Muscle layer of duodenum (tissue), 2 donors: ENCODE measurements at regions not wholly inside any gene's neighbourhood (a gene's known extent, or its start where the extent isn't known, plus 50 kb on each side); places are given as distances from the start of the nearest gene placed in this dataset.

Source experiments
- H3K27ac ChIP-seq: one replicate; pipeline ENCODE4 v1.7.0; 2013; ENCODE audit warnings: mild to moderate bottlenecking, low read length
- H3K27me3 ChIP-seq: one replicate; pipeline ENCODE4 v1.7.0; 2013; ENCODE audit warnings: low read depth, mild to moderate bottlenecking, control low read depth, low read length
- H3K36me3 ChIP-seq, 2 donors: one replicate each; pipeline ENCODE4 v1.7.0; 2013; ENCODE audit warnings: low read length in 2 of 2, control low read depth in 1 of 2, mild to moderate bottlenecking in 1 of 2; ENCODE audit not compliant: insufficient read depth in 2 of 2, control insufficient read depth in 1 of 2
- H3K4me1 ChIP-seq, 2 donors: one replicate each; pipeline ENCODE4 v1.7.0; 2013; ENCODE audit warnings: low read length in 2 of 2, mild to moderate bottlenecking in 2 of 2, control low read depth in 1 of 2, moderate library complexity in 1 of 2; ENCODE audit not compliant: insufficient read depth in 2 of 2, control insufficient read depth in 1 of 2
- H3K4me3 ChIP-seq, 2 donors: one replicate each; pipeline ENCODE4 v1.7.0; 2013; ENCODE audit warnings: low read length in 2 of 2, low read depth in 1 of 2, mild to moderate bottlenecking in 1 of 2
- H3K9me3 ChIP-seq, 2 donors: one replicate each; pipeline ENCODE4 v1.7.0; 2013; ENCODE audit warnings: low read length in 2 of 2, control low read depth in 1 of 2, mild to moderate bottlenecking in 1 of 2; ENCODE audit not compliant: control insufficient read depth in 1 of 2
- donor health status: healthy.

GRCh38 chr5:104305602-104306001 lies 743.0 kb upstream of the NUDT12 start:
- H3K4me3 ChIP-seq: no peak overlapping the region
- H3K4me1 ChIP-seq: no peaks in the 10 kb centered on the region
- H3K27ac ChIP-seq: no peak overlapping the region
- no peaks in the 10 kb centered on the region for H3K36me3 ChIP-seq
- no peaks in the 10 kb centered on the region for H3K27me3 ChIP-seq
- no peaks in the 10 kb centered on the region for H3K9me3 ChIP-seq

- Histone ChIP-seq H3K4me3 (no peak overlapping the region), H3K4me1 (no peaks in the 10 kb centered on the region), H3K9me3 (no peaks in the 10 kb centered on the region), H3K36me3 (no peaks in the 10 kb centered on the region), H3K27ac (no peak overlapping the region), H3K27me3 (no peaks in the 10 kb centered on the region)
Observed at GRCh38 chr5:104299998-104300706, 737.6 kb upstream of the NUDT12 start.

DNA sequence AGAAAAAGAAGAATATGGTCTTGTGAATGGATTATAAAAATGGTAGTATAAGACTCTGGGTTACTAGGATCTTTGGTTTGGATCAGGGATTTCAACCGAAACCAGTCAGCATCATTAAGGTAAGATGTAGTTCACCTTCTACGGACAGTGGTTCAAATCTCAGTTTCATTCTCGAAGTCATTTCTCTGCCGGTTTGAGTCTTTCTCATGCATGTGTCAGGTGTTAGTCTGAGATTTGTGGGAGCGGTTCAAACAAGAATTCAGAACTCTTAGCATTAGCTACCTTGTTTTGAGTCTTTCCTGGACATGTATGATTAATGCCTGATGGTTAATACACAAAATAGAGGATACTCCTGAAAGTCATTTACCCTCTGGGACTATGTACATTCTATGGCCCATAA lies 735.9 kb upstream of the NUDT12 start:
- Histone ChIP-seq H3K4me3 (no peak overlapping the region), H3K4me1 (no peaks in the 10 kb centered on the region), H3K27ac (no peak overlapping the region), H3K27me3 (no peaks in the 10 kb centered on the region), H3K9me3 (no peaks in the 10 kb centered on the region), H3K36me3 (no peaks in the 10 kb centered on the region)

GRCh38 chr5:104297076-104297475 lies 734.5 kb upstream of the NUDT12 start:
- Histone ChIP-seq H3K4me1 (no peaks in the 10 kb centered on the region), H3K36me3 (no peaks in the 10 kb centered on the region), H3K9me3 (no peaks in the 10 kb centered on the region), H3K4me3 (no peak overlapping the region), H3K27me3 (no peaks in the 10 kb centered on the region), H3K27ac (no peak overlapping the region)

- Histone ChIP-seq H3K27me3 (no peaks in the 10 kb centered on the region), H3K4me1 (no peaks in the 10 kb centered on the region), H3K9me3 (no peaks in the 10 kb centered on the region), H3K4me3 (no peak overlapping the region), H3K27ac (no peak overlapping the region), H3K36me3 (no peaks in the 10 kb centered on the region)
Observed at GRCh38 chr5:104295991-104296390, 733.4 kb upstream of the NUDT12 start.

DNA sequence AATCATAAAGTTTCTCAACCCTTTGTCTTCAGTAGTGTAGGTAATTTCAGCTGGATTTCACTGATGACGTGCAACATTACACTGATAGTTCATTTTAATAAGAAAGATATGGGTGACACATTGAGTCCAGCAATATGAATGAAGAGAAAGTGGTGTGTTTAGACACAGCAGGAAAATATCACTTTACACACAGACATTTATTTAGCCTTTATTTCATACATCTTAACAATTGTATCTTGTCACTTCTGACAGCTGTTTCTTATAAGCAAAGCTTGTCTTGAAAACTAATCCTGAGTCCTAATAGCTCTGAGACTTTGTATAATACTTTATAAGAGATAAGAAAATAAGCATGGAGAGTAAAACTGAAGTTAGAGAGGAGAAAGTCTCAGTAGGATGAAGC lies 720.5 kb upstream of the NUDT12 start:
- H3K27ac ChIP-seq: no peak overlapping the region
- no peak overlapping the region for H3K4me3 ChIP-seq
- H3K36me3 ChIP-seq: no peaks in the 10 kb centered on the region
- peaks cover 0 to 2% of the 10 kb centered on the region in 2 donors for H3K9me3 ChIP-seq
- H3K27me3 ChIP-seq: no peaks in the 10 kb centered on the region
- no peaks in the 10 kb centered on the region for H3K4me1 ChIP-seq

DNA sequence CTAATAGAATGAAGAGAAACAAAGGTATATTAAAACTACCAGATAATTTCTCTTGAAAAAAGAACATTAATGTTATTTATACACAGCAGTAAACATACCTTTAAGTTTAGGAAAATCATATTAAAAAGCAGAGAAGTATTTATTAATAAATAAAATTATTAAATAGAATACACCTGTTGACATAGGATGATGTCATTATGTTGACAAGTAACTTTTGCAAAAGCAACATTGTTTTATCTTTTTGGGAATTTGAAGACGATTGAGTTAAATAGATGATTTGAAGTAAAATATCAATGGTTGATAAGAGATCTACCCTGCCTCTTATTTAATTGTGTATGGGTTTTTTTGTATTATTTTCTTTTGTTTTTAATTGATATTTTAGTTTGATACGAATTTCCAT lies 711.1 kb upstream of the NUDT12 start:
- no peaks in the 10 kb centered on the region for H3K27me3 ChIP-seq
- H3K4me1 ChIP-seq: no peaks in the 10 kb centered on the region
- H3K9me3 ChIP-seq: no peaks in the 10 kb centered on the region

DNA sequence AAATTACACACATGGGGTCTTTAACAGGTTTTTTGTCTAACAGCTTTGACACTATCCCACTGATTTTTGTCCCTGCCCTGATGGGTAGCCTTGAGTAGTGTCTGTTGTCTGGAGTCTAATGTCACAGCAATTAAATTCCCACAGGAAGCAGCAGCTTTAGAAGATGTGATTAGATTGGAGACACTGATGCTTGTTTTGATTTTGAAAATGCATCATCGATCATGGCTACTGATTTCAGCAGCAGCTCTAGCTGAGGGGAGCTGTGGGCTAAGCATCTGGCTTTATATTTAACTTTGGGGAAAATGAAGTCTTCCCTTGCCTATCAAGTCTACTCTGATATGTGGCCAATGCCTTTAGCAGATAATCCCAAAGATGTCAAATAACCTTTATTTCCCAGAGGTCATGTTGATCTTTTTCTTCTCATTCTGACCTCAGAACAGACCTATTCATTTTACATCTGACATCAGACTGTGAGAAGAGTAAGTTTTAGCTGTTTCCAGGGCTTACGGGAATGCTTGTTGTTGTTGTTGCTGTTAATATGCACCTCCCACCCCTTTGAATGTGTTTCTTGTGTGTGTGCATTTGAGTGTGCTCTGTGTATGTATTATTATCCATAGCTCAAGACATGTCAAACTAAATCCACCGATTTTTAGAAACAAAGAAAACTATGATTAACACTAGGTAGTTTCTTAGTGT lies 704.9 kb upstream of the NUDT12 start:
- Histone ChIP-seq H3K9me3 (no peaks in the 10 kb centered on the region), H3K36me3 (no peaks in the 10 kb centered on the region), H3K4me1 (no peaks in the 10 kb centered on the region), H3K27me3 (no peaks in the 10 kb centered on the region), H3K4me3 (no peak overlapping the region), H3K27ac (no peak overlapping the region)

More for the DNA sequence above, 711.1 kb upstream of the NUDT12 start:
- Histone ChIP-seq H3K27ac (no peak overlapping the region), H3K36me3 (no peaks in the 10 kb centered on the region), H3K4me3 (no peak overlapping the region)

DNA sequence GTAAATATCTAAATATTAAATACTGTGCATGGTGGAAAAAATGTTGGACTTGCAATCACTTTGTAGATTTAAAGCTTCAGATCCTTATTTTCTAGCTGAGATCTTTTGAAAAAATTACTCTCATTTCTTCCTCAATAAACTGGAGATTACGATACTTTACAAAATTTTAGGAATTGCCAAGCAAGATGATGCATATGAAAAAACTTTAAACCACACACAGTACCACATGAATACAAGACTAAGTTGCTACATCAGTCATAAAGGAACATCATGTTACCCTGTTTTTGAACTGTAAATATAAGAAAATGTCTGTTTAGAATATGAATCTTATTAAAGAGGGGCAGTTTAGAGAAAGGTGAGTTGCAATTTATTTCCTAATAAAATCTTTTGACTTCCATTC lies 703.6 kb upstream of the NUDT12 start:
- Histone ChIP-seq H3K27ac (no peak overlapping the region), H3K36me3 (no peaks in the 10 kb centered on the region)

DNA sequence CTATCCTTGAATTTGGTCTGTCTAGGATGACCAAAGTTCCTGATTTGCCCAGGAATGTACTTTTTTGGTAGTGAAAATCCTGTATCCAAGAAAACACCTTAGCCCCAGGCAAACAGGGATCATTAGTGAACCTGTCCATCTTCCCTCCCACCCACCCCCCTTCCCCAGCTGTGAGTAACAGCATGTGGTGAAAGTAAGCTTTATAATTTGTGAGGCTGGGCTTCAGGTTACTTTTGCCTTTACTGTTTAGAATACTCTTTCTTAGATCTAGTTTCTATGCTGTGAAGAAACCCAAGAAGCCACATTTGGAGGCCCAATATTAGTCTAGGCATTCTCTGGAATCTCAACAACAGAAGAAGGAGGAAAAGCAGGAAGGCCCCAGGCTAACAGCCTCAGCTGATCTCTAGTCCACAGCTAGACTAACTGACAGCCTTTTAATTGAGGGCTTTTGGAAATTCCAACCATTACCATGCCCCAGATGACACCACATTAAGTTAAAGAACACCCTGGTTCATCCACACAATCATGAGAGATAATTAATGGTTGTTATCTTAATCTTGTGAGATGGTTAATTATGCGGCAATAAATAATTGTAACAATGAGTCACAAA lies 703.0 kb upstream of the NUDT12 start:
- Histone ChIP-seq H3K4me3 (no peak overlapping the region), H3K27ac (no peak overlapping the region), H3K27me3 (no peaks in the 10 kb centered on the region), H3K4me1 (no peaks in the 10 kb centered on the region), H3K9me3 (no peaks in the 10 kb centered on the region), H3K36me3 (no peaks in the 10 kb centered on the region)

More for the DNA sequence above, 703.6 kb upstream of the NUDT12 start:
- no peaks in the 10 kb centered on the region for H3K9me3 ChIP-seq
- H3K4me1 ChIP-seq: no peaks in the 10 kb centered on the region
- H3K4me3 ChIP-seq: no peak overlapping the region
- no peaks in the 10 kb centered on the region for H3K27me3 ChIP-seq

- Histone ChIP-seq H3K36me3 (no peaks in the 10 kb centered on the region), H3K27me3 (no peaks in the 10 kb centered on the region), H3K4me3 (no peak overlapping the region), H3K9me3 (no peaks in the 10 kb centered on the region), H3K27ac (no peak overlapping the region), H3K4me1 (no peaks in the 10 kb centered on the region)
Observed at GRCh38 chr5:104247260-104247659, 684.7 kb upstream of the NUDT12 start.
